Spleen (tissue), 11 donors: ENCODE measurements at regions not wholly inside any gene's neighbourhood (a gene's known extent, or its start where the extent isn't known, plus 50 kb on each side); places are given as distances from the start of the nearest gene placed in this dataset.

Source experiments
- DNase-seq: peaks from one replicate; pipeline ENCODE4 v3.0.0-alpha.2; 2020
- H3K27ac ChIP-seq, 8 donors: fragments of 200-600 bp; sonication (generic) in 7 of 8; 1 replicate in 4 of 8; 2 replicates in 4 of 8; pipeline versions ENCODE4 v1.5.0 to v1.8.0; 2016 to 2021; ENCODE audit warnings: inconsistent platforms in 4 of 8, mild to moderate bottlenecking in 4 of 8, moderate library complexity in 1 of 8
- H3K27me3 ChIP-seq, 7 donors: fragments of 200-600 bp; sonication (generic) in 6 of 7; replicated peaks in 1 of 7; 1 replicate in 4 of 7; 2 replicates in 3 of 7; pipeline versions ENCODE4 v1.5.0 to v1.8.0; 2016 to 2021; ENCODE audit warnings: inconsistent platforms in 3 of 7, mild to moderate bottlenecking in 1 of 7
- H3K36me3 ChIP-seq, 6 donors: fragments of 200-600 bp; sonication (generic) in 5 of 6; 1 replicate in 4 of 6; 2 replicates in 2 of 6; pipeline versions ENCODE4 v1.5.0 to v1.8.0; 2016 to 2021; ENCODE audit warnings: inconsistent platforms in 2 of 6
- H3K4me1 ChIP-seq, 6 donors: fragments of 200-600 bp; sonication (generic) in 5 of 6; 1 replicate in 3 of 6; 2 replicates in 3 of 6; pipeline versions ENCODE4 v1.5.0 to v1.8.0; 2016 to 2021; ENCODE audit warnings: inconsistent platforms in 3 of 6
- H3K4me3 ChIP-seq, 8 donors: fragments of 200-600 bp; sonication (generic) in 7 of 8; 1 replicate in 4 of 8; 2 replicates in 4 of 8; pipeline versions ENCODE4 v1.5.0 to v1.8.0; 2016 to 2021; ENCODE audit warnings: inconsistent platforms in 4 of 8, mild to moderate bottlenecking in 4 of 8, moderate library complexity in 2 of 8
- H3K9me3 ChIP-seq, 8 donors: fragments of 200-600 bp; sonication (generic) in 7 of 8; 1 replicate in 4 of 8; 2 replicates in 4 of 8; pipeline versions ENCODE4 v1.5.0 to v1.8.0; 2016 to 2021; ENCODE audit warnings: inconsistent platforms in 4 of 8
- CTCF ChIP-seq, 11 experiments: fragments of 200-600 bp in 7 of 11; fragments of 450-650 bp in 4 of 11; sonication (generic) in 4 of 11; IDR thresholded peaks in 8 of 11; conservative IDR thresholded peaks in 3 of 11; 1 replicate in 7 of 11; 2 replicates in 4 of 11; pipeline versions ENCODE4 v1.4.0 to v1.8.0; 2016 to 2021; ENCODE audit warnings: antibody characterized with exemption in 11 of 11, inconsistent platforms in 4 of 11, mild to moderate bottlenecking in 1 of 11
- POLR2A ChIP-seq, 3 donors: fragments of 450-650 bp; IDR thresholded peaks; one replicate each; pipeline ENCODE4 v1.5.1; 2017; ENCODE audit warnings: antibody characterized with exemption in 3 of 3, mild to moderate bottlenecking in 1 of 3
- POLR2AphosphoS5 ChIP-seq, 3 donors: sonication (generic); formaldehyde crosslinking; IDR thresholded peaks; one replicate each; pipeline ENCODE4 v1.5.1; 2017; ENCODE audit warnings: antibody characterized with exemption in 3 of 3
- WGBS, 5 donors: extraction: QIAGEN DNeasy Blood & Tissue Kit in 3 of 5; methylation state at CpG; one replicate each; pipeline versions ENCODE4 v1.1.5 to v1.1.7; 2013 to 2018; 5-methylcytosine and 5-hydroxymethylcytosine counted together
- intact Hi-C: fragments of 100-400 bp; cut with DNase I; formaldehyde crosslinking; loops from one replicate; pipeline ENCODE4 v1.15.0; 2023; ENCODE audit warnings: low total_unique reads
- donor health status: healthy with polysubstance abuse.
- donor health status: DM: no; HTN: no; CAD: no; lungs with moderate emphysema.
- donor health status: DM: no; HTN: no; CAD: no.
- donor health status: Bipolar disorder and iron deficiency.
- donor health status: healthy.
- donor health status: DM: no; HTN: no; CAD: no.
- donor health status: DM: yes; HTN: yes; CAD: no.

GRCh38 chr13:111844222-111844671 lies 222.7 kb upstream of the SOX1 start:
- DNase-seq, result no peak
- 88 to 97% (median 93%) methylated on average over 27 to 28 of the region's 28 CpGs for WGBS, 5 donors
- intact Hi-C loops, result no loop called here

GRCh38 chr13:111844682-111845081 lies 222.3 kb upstream of the SOX1 start:
- Histone ChIP-seq H3K27me3 (peaks cover 0 to 34% (median 0%) of the 10 kb centered on the region in 7 donors), H3K9me3 (peaks cover 0 to 15% (median 0%) of the 10 kb centered on the region in 8 donors), H3K36me3 (no peaks in the 10 kb centered on the region), H3K4me1 (peaks cover 0 to 19% (median 7%) of the 10 kb centered on the region in 6 donors), H3K4me3 (no peak overlapping the region), H3K27ac (no peak overlapping the region)
- intact Hi-C loops, result no loop called here
- WGBS, 5 donors, result 87 to 100% (median 95%) methylated on average over 2 to 20 of the region's 20 CpGs
- DNase-seq, result no peak
- TF ChIP-seq POLR2AphosphoS5 (IDR thresholded peaks at IDR 0.05), result no peak
- TF ChIP-seq CTCF (IDR thresholded peaks at IDR 0.05 in 8 of 11, conservative IDR thresholded peaks at IDR 0.05 in 3 of 11), result no peak
- no peak for TF ChIP-seq POLR2A (IDR thresholded peaks at IDR 0.05)

More at GRCh38 chr13:111844222-111844671, 222.7 kb upstream of the SOX1 start:
- Histone ChIP-seq H3K9me3 (peaks cover 0 to 15% (median 0%) of the 10 kb centered on the region in 8 donors), H3K36me3 (no peaks in the 10 kb centered on the region), H3K4me3 (no peak overlapping the region), H3K27me3 (peaks cover 0 to 32% (median 0%) of the 10 kb centered on the region in 7 donors), H3K27ac (no peak overlapping the region), H3K4me1 (peaks cover 0 to 19% (median 7%) of the 10 kb centered on the region in 6 donors)
- no peak for TF ChIP-seq CTCF (IDR thresholded peaks at IDR 0.05 in 8 of 11, conservative IDR thresholded peaks at IDR 0.05 in 3 of 11)
- no peak for TF ChIP-seq POLR2A (IDR thresholded peaks at IDR 0.05)
- no peak for TF ChIP-seq POLR2AphosphoS5 (IDR thresholded peaks at IDR 0.05)

- TF ChIP-seq POLR2AphosphoS5 (IDR thresholded peaks at IDR 0.05), result no peak
- no peak for TF ChIP-seq POLR2A (IDR thresholded peaks at IDR 0.05)
- TF ChIP-seq CTCF (IDR thresholded peaks at IDR 0.05 in 8 of 11, conservative IDR thresholded peaks at IDR 0.05 in 3 of 11), result no peak
- intact Hi-C loops, result no loop called here
- no peaks in the 10 kb centered on the region for H3K36me3 ChIP-seq
- H3K4me3 ChIP-seq, result no peak overlapping the region
- peaks cover 0 to 19% (median 7%) of the 10 kb centered on the region in 6 donors for H3K4me1 ChIP-seq
- 11 to 22% (median 12%) methylated on average over 20 to 29 of the region's 29 CpGs for WGBS, 5 donors
- H3K27ac ChIP-seq, result no peak overlapping the region
- peaks cover 0 to 45% (median 0%) of the 10 kb centered on the region in 7 donors for H3K27me3 ChIP-seq
- DNase-seq, result no peak
- peaks cover 0 to 15% (median 0%) of the 10 kb centered on the region in 8 donors for H3K9me3 ChIP-seq
Measured at GRCh38 chr13:111845621-111846351, 221.2 kb upstream of the SOX1 start.

GRCh38 chr13:111846391-111847159 lies 220.4 kb upstream of the SOX1 start:
- no peak for DNase-seq
- H3K9me3 ChIP-seq, result peaks cover 0 to 15% (median 0%) of the 10 kb centered on the region in 8 donors
- no peaks in the 10 kb centered on the region for H3K36me3 ChIP-seq
- 17 to 29% (median 21%) methylated on average over 14 of the region's 14 CpGs for WGBS, 5 donors
- TF ChIP-seq CTCF (IDR thresholded peaks at IDR 0.05 in 8 of 11, conservative IDR thresholded peaks at IDR 0.05 in 3 of 11), result no peak
- no peak for TF ChIP-seq POLR2AphosphoS5 (IDR thresholded peaks at IDR 0.05)
- TF ChIP-seq POLR2A (IDR thresholded peaks at IDR 0.05), result no peak
- H3K27ac ChIP-seq, result no peak overlapping the region
- intact Hi-C loops, result no loop called here
- H3K4me1 ChIP-seq, result peaks cover 0 to 19% (median 7%) of the 10 kb centered on the region in 6 donors
- H3K27me3 ChIP-seq, result peaks cover 0 to 50% (median 0%) of the 10 kb centered on the region in 7 donors
- H3K4me3 ChIP-seq, result no peak overlapping the region
